H9 (cell line): ENCODE measurements at regions not wholly inside any gene's neighbourhood (a gene's known extent, or its start where the extent isn't known, plus 50 kb on each side); places are given as distances from the start of the nearest gene placed in this dataset.

Source experiments
- DNase-seq: peaks from one replicate; pipeline ENCODE4 v3.0.0-alpha.2; 2017
- H2AFZ ChIP-seq: one replicate; pipeline ENCODE4 v1.6.1; 2013; ENCODE audit warnings: mild to moderate bottlenecking, low read length, control low read depth, moderate library complexity
- H2AK5ac ChIP-seq: 2 replicates; pipeline ENCODE4 v1.6.1; 2013; ENCODE audit warnings: low read length, control low read depth, mixed read lengths; ENCODE audit not compliant: insufficient read length
- H2BK120ac ChIP-seq: one replicate; pipeline ENCODE4 v1.6.1; 2013; ENCODE audit warnings: low read depth, mild to moderate bottlenecking, low read length, control low read depth, inconsistent platforms; ENCODE audit not compliant: poor library complexity, severe bottlenecking
- H2BK12ac ChIP-seq: 2 replicates; pipeline ENCODE4 v1.6.1; 2013; ENCODE audit warnings: low read length, control low read depth, mixed read lengths, low read depth; ENCODE audit not compliant: insufficient read length
- H2BK15ac ChIP-seq: 2 replicates; pipeline ENCODE4 v1.6.1; 2013; ENCODE audit warnings: low read depth, low read length, control low read depth
- H2BK20ac ChIP-seq: one replicate; pipeline ENCODE4 v1.6.1; 2013; ENCODE audit warnings: low read depth, mild to moderate bottlenecking, low read length, control low read depth, inconsistent platforms; ENCODE audit not compliant: poor library complexity, severe bottlenecking
- H2BK5ac ChIP-seq: 2 replicates; pipeline ENCODE4 v1.6.1; 2013; ENCODE audit warnings: low read length, control low read depth, mixed read lengths; ENCODE audit not compliant: insufficient read length
- H3K14ac ChIP-seq: 2 replicates; pipeline ENCODE4 v1.6.1; 2013; ENCODE audit warnings: low read length, control low read depth; ENCODE audit not compliant: insufficient read depth
- H3K18ac ChIP-seq: 2 replicates; pipeline ENCODE4 v1.6.1; 2013; ENCODE audit warnings: low read depth, mild to moderate bottlenecking, mixed read lengths, low read length, control low read depth; ENCODE audit not compliant: insufficient read length
- H3K23ac ChIP-seq: 2 replicates; pipeline ENCODE4 v1.6.1; 2013; ENCODE audit warnings: low read length, control low read depth, mixed read lengths, low read depth; ENCODE audit not compliant: insufficient read length
- H3K23me2 ChIP-seq: 2 replicates; pipeline ENCODE4 v1.6.1; 2013; ENCODE audit warnings: low read depth, mild to moderate bottlenecking, mixed read lengths, low read length, control low read depth; ENCODE audit not compliant: insufficient read length, poor library complexity, severe bottlenecking
- H3K27ac ChIP-seq: 2 replicates; pipeline ENCODE4 v1.5.1; 2013; ENCODE audit warnings: low read length, control low read depth, mixed read lengths, low read depth; ENCODE audit not compliant: insufficient read length
- H3K27me3 ChIP-seq: 2 replicates; pipeline ENCODE4 v1.6.1; 2013; ENCODE audit warnings: low read length, control low read depth, inconsistent platforms; ENCODE audit not compliant: insufficient read depth
- H3K4ac ChIP-seq: 2 replicates; pipeline ENCODE4 v1.6.1; 2013; ENCODE audit warnings: low read depth, mild to moderate bottlenecking, control low read depth, inconsistent platforms, low read length, moderate library complexity
- H3K4me1 ChIP-seq: 2 replicates; pipeline ENCODE4 v1.6.1; 2013; ENCODE audit warnings: low read length, control low read depth, inconsistent platforms; ENCODE audit not compliant: insufficient read depth
- H3K4me2 ChIP-seq: 2 replicates; pipeline ENCODE4 v1.6.1; 2013; ENCODE audit warnings: low read length, control low read depth, mixed read lengths; ENCODE audit not compliant: insufficient read length, insufficient read depth
- H3K56ac ChIP-seq: 2 replicates; pipeline ENCODE4 v1.6.1; 2013; ENCODE audit warnings: low read depth, mild to moderate bottlenecking, mixed read lengths, low read length, control low read depth; ENCODE audit not compliant: insufficient read length
- H3K79me1 ChIP-seq: 2 replicates; pipeline ENCODE4 v1.6.1; 2013; ENCODE audit warnings: low read depth, mild to moderate bottlenecking, moderate library complexity, low read length, control low read depth, inconsistent platforms; ENCODE audit not compliant: insufficient read depth, poor library complexity, severe bottlenecking
- H3K79me2 ChIP-seq: 2 replicates; pipeline ENCODE4 v1.6.1; 2013; ENCODE audit warnings: low read length, control low read depth, inconsistent platforms; ENCODE audit not compliant: insufficient read depth
- H3K9ac ChIP-seq: 2 replicates; pipeline ENCODE4 v1.6.1; 2013; ENCODE audit warnings: low read length, control low read depth, mixed read lengths; ENCODE audit not compliant: insufficient read length; ENCODE audit errors: extremely low read depth
- H3K9me3 ChIP-seq: one replicate; pipeline ENCODE4 v1.6.1; 2013; ENCODE audit warnings: low read depth, low read length, inconsistent platforms; ENCODE audit not compliant: control insufficient read depth
- H3T11ph ChIP-seq: one replicate; pipeline ENCODE4 v1.6.1; 2013; ENCODE audit warnings: mild to moderate bottlenecking, low read length, control low read depth, inconsistent platforms
- H4K20me1 ChIP-seq: one replicate; pipeline ENCODE4 v1.6.1; 2013; ENCODE audit not compliant: control insufficient read depth, insufficient read length, insufficient read depth
- H4K5ac ChIP-seq: 2 replicates; pipeline ENCODE4 v1.6.1; 2013; ENCODE audit warnings: low read depth, mild to moderate bottlenecking, mixed read lengths, low read length, control low read depth; ENCODE audit not compliant: insufficient read length
- H4K8ac ChIP-seq: replicated peaks from 2 replicates; pipeline ENCODE4 v1.6.1; 2013; ENCODE audit warnings: low read length, control low read depth, mixed read lengths, low read depth; ENCODE audit not compliant: insufficient read length
- H4K91ac ChIP-seq: 2 replicates; pipeline ENCODE4 v1.6.1; 2013; ENCODE audit warnings: low read depth, mild to moderate bottlenecking, moderate library complexity, mixed read lengths, low read length, control low read depth; ENCODE audit not compliant: insufficient read length
- H3K27ac Mint-ChIP-seq, 3 experiments: 2 replicates in 2 of 3; 3 replicates in 1 of 3; pipeline ENCODE4 v1.8.0; 2020 to 2021; ENCODE audit warnings: mixed read lengths in 3 of 3, mild to moderate bottlenecking in 1 of 3, moderate library complexity in 1 of 3
- H3K27me3 Mint-ChIP-seq: 2 replicates; pipeline ENCODE4 v1.8.0; 2021; ENCODE audit warnings: low read depth, mild to moderate bottlenecking, moderate library complexity, mixed read lengths
- H3K36me3 Mint-ChIP-seq, 3 experiments: 2 replicates in 2 of 3; 3 replicates in 1 of 3; pipeline ENCODE4 v1.8.0; 2020 to 2021; ENCODE audit warnings: low read depth in 3 of 3, mixed read lengths in 3 of 3; ENCODE audit not compliant: insufficient read depth in 1 of 3
- H3K4me1 Mint-ChIP-seq, 2 experiments: 2 replicates each; pipeline ENCODE4 v1.8.0; 2020; ENCODE audit warnings: mixed read lengths in 2 of 2
- H3K4me3 Mint-ChIP-seq, 2 experiments: 2 replicates in 1 of 2; 3 replicates in 1 of 2; pipeline ENCODE4 v1.8.0; 2020 to 2021; ENCODE audit warnings: mild to moderate bottlenecking in 2 of 2, mixed read lengths in 2 of 2, moderate library complexity in 1 of 2
- H3K9me3 Mint-ChIP-seq, 2 experiments: 2 replicates in 1 of 2; 3 replicates in 1 of 2; pipeline ENCODE4 v1.8.0; 2020; ENCODE audit warnings: mild to moderate bottlenecking in 2 of 2, mixed read lengths in 2 of 2, moderate library complexity in 1 of 2
- CTCF ChIP-seq: fragments of 200-600 bp; sonication (generic); conservative IDR thresholded peaks from 3 replicates; pipeline ENCODE4 v1.8.0; 2021; ENCODE audit warnings: antibody characterized with exemption, mild to moderate bottlenecking
- WGBS: extraction: QIAGEN DNeasy Blood & Tissue Kit; methylation state at CpG from one replicate; pipeline ENCODE4 v1.1.7; 2013; ENCODE audit warnings: missing lambda C conversion rate, low lambda C conversion rate, mixed read lengths; ENCODE audit not compliant: insufficient read length; ENCODE audit errors: extremely low coverage; 5-methylcytosine and 5-hydroxymethylcytosine counted together

DNA sequence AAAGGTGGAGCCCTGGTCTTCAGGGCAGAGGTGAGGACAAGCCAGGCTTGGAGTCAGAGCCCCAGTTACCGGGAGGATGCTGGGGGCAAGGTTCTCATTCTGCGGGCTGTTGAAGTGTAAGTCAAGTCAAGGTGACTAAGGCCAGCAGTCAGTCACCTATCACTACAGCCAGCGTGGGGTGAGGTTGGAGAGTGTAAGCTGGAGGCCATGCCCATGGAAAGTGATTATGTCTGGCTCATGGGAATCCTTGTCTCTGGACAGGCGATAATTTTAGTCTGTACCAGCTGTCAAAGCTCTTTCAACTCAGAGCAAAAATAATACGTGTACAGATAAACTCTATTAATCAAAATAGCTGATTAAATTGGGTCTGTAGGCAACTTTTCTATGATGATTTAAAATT, 143.1 kb downstream of the NR2F2 start:
- no peak overlapping the region for H3K4ac ChIP-seq
- Mint-ChIP-seq H3K27ac (no peak overlapping the region), H3K4me1 (peaks cover 3 to 5% of the 10 kb centered on the region in 2 experiments; a peak in 1 of 4 replicates), H3K27me3 (0 out of 2 replicates have a peak, but pooled peaks cover 2% of the 10 kb centered on the region), H3K9me3 (no peaks in the 10 kb centered on the region), H3K36me3 (no peaks in the 10 kb centered on the region), H3K4me3 (no peak overlapping the region)
- H3T11ph ChIP-seq = no peak overlapping the region
- H3K9ac ChIP-seq = no peak overlapping the region
- no peak overlapping the region for H3K23ac ChIP-seq
- DNase-seq = no peak
- H3K27ac ChIP-seq = no peak overlapping the region
- H2BK20ac ChIP-seq = no peak overlapping the region
- H3K4me1 ChIP-seq = no peaks in the 10 kb centered on the region
- no peak overlapping the region for H3K4me2 ChIP-seq
- H3K27me3 ChIP-seq = no peaks in the 10 kb centered on the region
- no peak overlapping the region for H3K56ac ChIP-seq
- no peak overlapping the region for H2BK120ac ChIP-seq
- H3K23me2 ChIP-seq = no peaks in the 10 kb centered on the region
- no peaks in the 10 kb centered on the region for H3K79me2 ChIP-seq
- no peak overlapping the region for H2BK5ac ChIP-seq
- no peak overlapping the region for H2BK12ac ChIP-seq
- no peaks in the 10 kb centered on the region for H4K20me1 ChIP-seq
- WGBS = no CpG with 5 or more reads among the region's 5 CpGs
- no peaks in the 10 kb centered on the region for H3K9me3 ChIP-seq
- no peak overlapping the region for H3K18ac ChIP-seq
- no peak overlapping the region for H4K5ac ChIP-seq
- no peak for TF ChIP-seq CTCF
- no peak overlapping the region for H4K8ac ChIP-seq
- H2BK15ac ChIP-seq = no peak overlapping the region
- no peak overlapping the region for H4K91ac ChIP-seq
- no peak overlapping the region for H2AK5ac ChIP-seq
- no peak overlapping the region for H2AFZ ChIP-seq
- no peak overlapping the region for H3K14ac ChIP-seq
- no peaks in the 10 kb centered on the region for H3K79me1 ChIP-seq
